Mesenchymal stem cell (in vitro differentiated cells and primary cell): ENCODE measurements at regions not wholly inside any gene's neighbourhood (a gene's known extent, or its start where the extent isn't known, plus 50 kb on each side); places are given as distances from the start of the nearest gene placed in this dataset.

Source experiments
- DNase-seq: peaks from one replicate; pipeline ENCODE4 v3.0.0-alpha.2; 2013
- H2AFZ ChIP-seq: one replicate; pipeline ENCODE4 v1.6.1; 2013; ENCODE audit warnings: low read depth, mild to moderate bottlenecking, control low read depth, inconsistent platforms, low read length, moderate library complexity
- H2AK5ac ChIP-seq: 2 replicates; pipeline ENCODE4 v1.6.1; 2013; ENCODE audit warnings: low read length, moderate library complexity, mild to moderate bottlenecking, inconsistent platforms; ENCODE audit not compliant: severe bottlenecking
- H2BK120ac ChIP-seq: one replicate; pipeline ENCODE4 v1.6.1; 2013; ENCODE audit warnings: low read depth, mild to moderate bottlenecking, inconsistent platforms, low read length, moderate library complexity
- H2BK12ac ChIP-seq, 2 experiments: one replicate each; pipeline ENCODE4 v1.6.1; 2013; ENCODE audit warnings: inconsistent platforms in 2 of 2, low read length in 2 of 2, mild to moderate bottlenecking in 2 of 2, moderate library complexity in 2 of 2, control low read depth in 1 of 2
- H2BK15ac ChIP-seq: one replicate; pipeline ENCODE4 v1.6.1; 2013; ENCODE audit warnings: mild to moderate bottlenecking, low read depth, inconsistent platforms; ENCODE audit not compliant: poor library complexity, severe bottlenecking
- H2BK5ac ChIP-seq: 2 replicates; pipeline ENCODE4 v1.6.1; 2013; ENCODE audit warnings: low read depth, mild to moderate bottlenecking, low read length, control low read depth, inconsistent platforms; ENCODE audit not compliant: poor library complexity, severe bottlenecking
- H3K14ac ChIP-seq, 2 experiments: one replicate each; pipeline ENCODE4 v1.6.1; 2013; ENCODE audit warnings: inconsistent platforms in 2 of 2, low read length in 2 of 2, control low read depth in 1 of 2, mild to moderate bottlenecking in 1 of 2, moderate library complexity in 1 of 2
- H3K18ac ChIP-seq, 2 experiments: one replicate each; pipeline ENCODE4 v1.6.1; 2013; ENCODE audit warnings: inconsistent platforms in 2 of 2, low read length in 2 of 2, control low read depth in 1 of 2, low read depth in 1 of 2, mild to moderate bottlenecking in 1 of 2
- H3K23ac ChIP-seq, 2 experiments: one replicate each; pipeline ENCODE4 v1.6.1; 2013; ENCODE audit warnings: inconsistent platforms in 2 of 2, low read length in 2 of 2, mild to moderate bottlenecking in 2 of 2, moderate library complexity in 2 of 2, control low read depth in 1 of 2
- H3K27ac ChIP-seq: 2 replicates; pipeline ENCODE4 v1.5.1; 2013; ENCODE audit warnings: mild to moderate bottlenecking, moderate library complexity, low read length, control low read depth, inconsistent platforms; ENCODE audit not compliant: poor library complexity, severe bottlenecking
- H3K27me3 ChIP-seq, 2 experiments: 2 replicates each; pipeline versions ENCODE4 v1.6.1 to v1.7.0; 2013; ENCODE audit warnings: low read length in 2 of 2, mild to moderate bottlenecking in 2 of 2, moderate library complexity in 2 of 2, control low read depth in 1 of 2, inconsistent platforms in 1 of 2; ENCODE audit not compliant: control insufficient read depth in 1 of 2, insufficient read depth in 1 of 2
- H3K36me3 ChIP-seq, 2 experiments: 2 replicates each; pipeline versions ENCODE4 v1.6.1 to v1.7.0; 2013; ENCODE audit warnings: low read length in 2 of 2, control low read depth in 1 of 2, inconsistent platforms in 1 of 2, low read depth in 1 of 2, mild to moderate bottlenecking in 1 of 2; ENCODE audit not compliant: insufficient read depth in 2 of 2, control insufficient read depth in 1 of 2
- H3K4ac ChIP-seq, 2 experiments: one replicate each; pipeline ENCODE4 v1.6.1; 2013; ENCODE audit warnings: inconsistent platforms in 2 of 2, low read length in 2 of 2, mild to moderate bottlenecking in 2 of 2, moderate library complexity in 2 of 2, control low read depth in 1 of 2, low read depth in 1 of 2
- H3K4me1 ChIP-seq: 2 replicates; pipeline ENCODE4 v1.6.1; 2013; ENCODE audit warnings: low read depth, low read length, control low read depth; ENCODE audit not compliant: control insufficient read depth, insufficient read depth
- H3K4me2 ChIP-seq: 2 replicates; pipeline ENCODE4 v1.6.1; 2013; ENCODE audit warnings: low read length, mild to moderate bottlenecking, inconsistent platforms; ENCODE audit not compliant: poor library complexity, severe bottlenecking
- H3K4me3 ChIP-seq, 2 experiments: 2 replicates each; pipeline versions ENCODE4 v1.5.1 to v1.7.0; 2013; ENCODE audit warnings: low read length in 2 of 2, mild to moderate bottlenecking in 2 of 2, control low read depth in 1 of 2, low read depth in 1 of 2; ENCODE audit not compliant: insufficient read depth in 1 of 2
- H3K79me1 ChIP-seq: replicated peaks from 2 replicates; pipeline ENCODE4 v1.6.1; 2013; ENCODE audit warnings: mild to moderate bottlenecking, control low read depth, low read length, inconsistent platforms; ENCODE audit not compliant: poor library complexity, severe bottlenecking
- H3K9ac ChIP-seq: 2 replicates; pipeline ENCODE4 v1.7.0; 2013; ENCODE audit warnings: mild to moderate bottlenecking, low read length, moderate library complexity
- H3K9me3 ChIP-seq: 2 replicates; pipeline ENCODE4 v1.7.0; 2013; ENCODE audit warnings: mild to moderate bottlenecking, low read length; ENCODE audit not compliant: control insufficient read depth
- H4K8ac ChIP-seq: one replicate; pipeline ENCODE4 v1.6.1; 2013; ENCODE audit warnings: inconsistent platforms, mild to moderate bottlenecking, low read length, moderate library complexity
- H4K91ac ChIP-seq: one replicate; pipeline ENCODE4 v1.6.1; 2013; ENCODE audit warnings: mild to moderate bottlenecking, low read length, inconsistent platforms
- WGBS: methylation state at CpG from one replicate; pipeline ENCODE4 v1.1.7; 2013; ENCODE audit warnings: mixed read lengths; 5-methylcytosine and 5-hydroxymethylcytosine counted together

DNA sequence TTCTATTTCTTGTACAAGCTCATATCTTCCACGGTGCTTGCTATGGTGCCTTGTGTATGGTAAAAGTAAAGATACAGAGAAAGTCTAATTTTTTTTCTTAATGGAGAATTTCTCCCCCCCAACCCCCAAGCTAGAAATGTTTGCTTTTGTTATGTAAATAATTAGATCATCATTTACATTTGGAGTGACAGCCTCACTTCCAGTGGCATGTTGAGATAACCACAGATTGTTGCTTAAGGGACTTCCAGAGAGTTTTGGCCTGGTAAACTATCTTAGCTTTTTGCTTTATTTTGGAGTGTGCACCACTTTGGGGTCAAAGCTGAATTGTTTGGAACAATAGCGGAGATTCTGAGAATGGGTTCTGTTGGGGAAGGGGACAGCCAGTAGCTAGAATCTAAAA, 129.7 kb downstream of the ZNF365 start:
- H4K8ac ChIP-seq = no peak overlapping the region
- no peaks in the 10 kb centered on the region for H3K27me3 ChIP-seq
- no peak overlapping the region for H2BK12ac ChIP-seq
- no peak overlapping the region for H2AK5ac ChIP-seq
- H3K14ac ChIP-seq = no peak overlapping the region
- H3K23ac ChIP-seq = no peak overlapping the region
- H3K36me3 ChIP-seq = no peaks in the 10 kb centered on the region
- H3K9me3 ChIP-seq = no peaks in the 10 kb centered on the region
- H3K4ac ChIP-seq = no peak overlapping the region
- no peak overlapping the region for H2BK15ac ChIP-seq
- no peak overlapping the region for H2BK120ac ChIP-seq
- H4K91ac ChIP-seq = no peak overlapping the region
- H2AFZ ChIP-seq = no peak overlapping the region
- H3K27ac ChIP-seq = no peak overlapping the region
- peak; percentile 53 for DNase-seq
- H3K4me2 ChIP-seq = no peak overlapping the region
- no peaks in the 10 kb centered on the region for H3K79me1 ChIP-seq
- no peak overlapping the region for H3K9ac ChIP-seq
- 79% methylated on average over 1 of the region's 2 CpGs for WGBS
- H3K4me1 ChIP-seq = no peaks in the 10 kb centered on the region
- no peak overlapping the region for H2BK5ac ChIP-seq
- no peak overlapping the region for H3K18ac ChIP-seq
- no peak overlapping the region for H3K4me3 ChIP-seq

DNA sequence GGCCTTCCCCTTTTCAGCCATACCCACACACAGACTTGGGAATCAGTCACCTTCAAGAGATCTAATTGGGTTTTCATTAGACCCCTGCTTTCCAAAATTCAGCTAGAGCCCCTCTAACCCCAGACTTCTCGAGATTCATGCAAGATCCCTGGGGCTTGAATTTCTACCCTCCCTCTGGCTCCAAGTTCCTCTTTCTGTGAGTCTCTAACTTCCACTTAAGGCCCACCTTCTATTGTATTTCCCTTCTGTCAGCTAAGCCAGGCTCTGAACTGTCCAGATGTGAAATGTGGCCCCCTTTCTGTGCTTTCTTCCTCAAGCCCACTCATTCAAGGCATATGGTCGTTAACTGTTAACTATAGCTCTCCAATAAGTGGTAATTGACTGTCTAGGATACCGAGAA, 132.2 kb downstream of the ZNF365 start:
- no peak for DNase-seq

DNA sequence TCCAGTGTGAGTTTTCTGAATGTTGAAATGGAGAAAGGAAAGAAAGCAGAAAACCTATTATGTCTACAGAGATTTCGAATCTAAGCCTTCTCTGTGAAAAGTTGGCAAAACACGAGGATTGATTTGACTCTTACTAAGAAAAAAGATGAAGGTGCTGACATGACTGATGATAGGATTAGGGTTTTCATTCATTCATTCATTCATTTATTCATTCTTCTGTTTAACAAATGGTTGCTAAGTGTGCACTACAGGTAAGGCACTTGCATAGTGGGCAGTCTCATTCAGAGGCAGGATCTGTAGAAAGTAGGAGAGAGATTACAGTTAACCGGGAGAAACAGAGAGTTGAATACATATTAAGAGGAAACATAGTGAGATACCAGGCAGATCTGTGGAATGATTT, 137.1 kb downstream of the ZNF365 start:
- Histone ChIP-seq H3K4me3 (no peak overlapping the region), H3K4ac (no peak overlapping the region), H4K91ac (no peak overlapping the region), H2BK15ac (no peak overlapping the region), H3K4me2 (no peak overlapping the region), H3K9ac (no peak overlapping the region), H3K27ac (peak overlapping the region; percentile 50), H4K8ac (no peak overlapping the region), H2AK5ac (no peak overlapping the region), H2BK5ac (no peak overlapping the region), H3K23ac (no peak overlapping the region), H3K27me3 (no peaks in the 10 kb centered on the region), H2BK120ac (no peak overlapping the region), H3K36me3 (no peaks in the 10 kb centered on the region), H3K79me1 (no peaks in the 10 kb centered on the region), H2BK12ac (no peak overlapping the region), H2AFZ (no peak overlapping the region), H3K9me3 (no peaks in the 10 kb centered on the region), H3K4me1 (peaks cover 10% of the 10 kb centered on the region), H3K18ac (no peak overlapping the region), H3K14ac (no peak overlapping the region)
- DNase-seq = no peak
- WGBS = 95% methylated on average over 3 of the region's 3 CpGs

More for the DNA sequence above, 132.2 kb downstream of the ZNF365 start:
- H3K9me3 ChIP-seq = no peaks in the 10 kb centered on the region
- H2BK12ac ChIP-seq = no peak overlapping the region
- no peak overlapping the region for H2BK120ac ChIP-seq
- H2AK5ac ChIP-seq = peak overlapping the region; percentile 69
- no peak overlapping the region for H3K23ac ChIP-seq
- H2BK15ac ChIP-seq = no peak overlapping the region
- H4K8ac ChIP-seq = no peak overlapping the region
- no peak overlapping the region for H3K4ac ChIP-seq
- H3K14ac ChIP-seq = no peak overlapping the region
- H3K27ac ChIP-seq = no peak overlapping the region
- H3K4me3 ChIP-seq = no peak overlapping the region
- H3K36me3 ChIP-seq = no peaks in the 10 kb centered on the region
- H2BK5ac ChIP-seq = no peak overlapping the region
- no peak overlapping the region for H3K9ac ChIP-seq
- no peak overlapping the region for H2AFZ ChIP-seq
- no peak overlapping the region for H4K91ac ChIP-seq
- H3K27me3 ChIP-seq = no peaks in the 10 kb centered on the region
- no peaks in the 10 kb centered on the region for H3K79me1 ChIP-seq
- peaks cover 4% of the 10 kb centered on the region for H3K4me1 ChIP-seq
- H3K4me2 ChIP-seq = no peak overlapping the region
- H3K18ac ChIP-seq = no peak overlapping the region
- WGBS = 85% methylated on average over 1 of the region's 3 CpGs

DNA sequence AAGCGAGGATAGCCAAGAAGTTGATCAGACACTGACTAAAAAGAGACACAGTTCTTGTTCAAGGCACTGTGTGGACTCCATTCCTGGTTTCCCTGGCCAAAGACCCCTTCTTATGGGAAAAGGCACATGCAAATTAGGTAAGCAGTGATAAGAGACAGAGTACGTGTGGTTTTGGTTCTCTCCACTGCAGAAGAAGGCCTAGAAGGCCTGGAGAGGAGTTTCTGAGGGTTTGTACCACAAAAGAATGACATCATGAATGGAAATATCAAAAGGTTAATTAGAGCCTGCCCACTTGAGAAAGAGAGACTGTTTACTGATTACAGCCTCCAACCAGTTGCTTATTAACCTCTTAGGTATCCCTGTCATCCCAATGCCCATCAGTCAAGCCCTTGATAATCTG, 137.5 kb downstream of the ZNF365 start:
- Histone ChIP-seq H2AFZ (no peak overlapping the region), H3K4me1 (peaks cover 10% of the 10 kb centered on the region), H3K27ac (peak overlapping the region; percentile 50), H3K4ac (no peak overlapping the region), H4K8ac (no peak overlapping the region), H3K27me3 (no peaks in the 10 kb centered on the region), H3K4me2 (no peak overlapping the region), H3K9ac (no peak overlapping the region), H3K18ac (no peak overlapping the region), H3K23ac (no peak overlapping the region), H3K14ac (no peak overlapping the region), H2BK5ac (no peak overlapping the region), H2BK12ac (no peak overlapping the region), H3K79me1 (no peaks in the 10 kb centered on the region), H2BK15ac (no peak overlapping the region), H3K9me3 (no peaks in the 10 kb centered on the region), H2BK120ac (no peak overlapping the region), H3K36me3 (no peaks in the 10 kb centered on the region), H3K4me3 (no peak overlapping the region), H2AK5ac (no peak overlapping the region), H4K91ac (no peak overlapping the region)
- WGBS = 65% methylated on average over 2 of the region's 2 CpGs
- DNase-seq = no peak
